Kidney (tissue), 13 donors: ENCODE measurements at regions not wholly inside any gene's neighbourhood (a gene's known extent, or its start where the extent isn't known, plus 50 kb on each side); places are given as distances from the start of the nearest gene placed in this dataset.

Experiments used
- DNase-seq, 5 donors: peaks; one replicate each; pipeline ENCODE4 v3.0.0-alpha.2; 2013 to 2020
- FAIRE-seq: peaks from 2 replicates; lab custom pipeline; 2012; peaks lifted over from hg19 to GRCh38; lab: Jason Lieb, UNC
- H3K27ac ChIP-seq, 2 donors: one replicate each; pipeline ENCODE4 v1.7.0; 2013; ENCODE audit warnings: low read depth in 2 of 2, low read length in 2 of 2, inconsistent platforms in 1 of 2
- H3K27me3 ChIP-seq: one replicate; pipeline ENCODE4 v1.7.1; 2013; ENCODE audit warnings: low read length, inconsistent platforms; ENCODE audit not compliant: control insufficient read depth, insufficient read depth
- H3K36me3 ChIP-seq, 3 donors: one replicate each; pipeline versions ENCODE4 v1.7.0 to v1.7.1; 2013; ENCODE audit warnings: low read length in 3 of 3, control low read depth in 1 of 3, inconsistent platforms in 1 of 3; ENCODE audit not compliant: insufficient read depth in 3 of 3, control insufficient read depth in 2 of 3
- H3K4me1 ChIP-seq, 3 donors: one replicate each; pipeline versions ENCODE4 v1.7.0 to v1.7.1; 2013; ENCODE audit warnings: low read length in 3 of 3, inconsistent platforms in 1 of 3, low read depth in 1 of 3; ENCODE audit not compliant: control insufficient read depth in 2 of 3, insufficient read depth in 2 of 3
- H3K4me3 ChIP-seq, 3 donors: one replicate each; pipeline versions ENCODE4 v1.7.0 to v1.8.1; 2013; ENCODE audit warnings: low read length in 3 of 3, control low read depth in 1 of 3, inconsistent platforms in 1 of 3
- H3K9ac ChIP-seq, 3 donors: one replicate each; pipeline versions ENCODE4 v1.7.0 to v1.7.1; 2013; ENCODE audit warnings: low read length in 3 of 3, control low read depth in 1 of 3, inconsistent platforms in 1 of 3
- H3K9me3 ChIP-seq, 3 donors: one replicate each; pipeline versions ENCODE4 v1.7.0 to v1.7.1; 2013; ENCODE audit warnings: low read length in 3 of 3, control low read depth in 1 of 3, inconsistent platforms in 1 of 3; ENCODE audit not compliant: control insufficient read depth in 2 of 3, insufficient read depth in 1 of 3
- intact Hi-C: fragments of 100-400 bp; cut with DNase I; formaldehyde crosslinking; loops from one replicate; pipeline ENCODE4 v1.11.1; 2022
- TF ChIP-seq, protein P1 (sequence below): IDR thresholded peaks from 3 replicates; pipeline ENCODE4 v1.5.1; 2012; ENCODE audit warnings: mild to moderate bottlenecking, moderate library complexity, borderline replicate concordance; ENCODE audit not compliant: insufficient read depth; ENCODE audit errors: extremely low read depth
- donor health status: control.
- donor health status: control.
- donor health status: control.
- donor health status: control.
- donor health status: control.
- donor health status: DM: yes; HTN: yes; CAD: no.
- donor health status: Normal renal cell carcinoma (clear cell type).

DNA sequence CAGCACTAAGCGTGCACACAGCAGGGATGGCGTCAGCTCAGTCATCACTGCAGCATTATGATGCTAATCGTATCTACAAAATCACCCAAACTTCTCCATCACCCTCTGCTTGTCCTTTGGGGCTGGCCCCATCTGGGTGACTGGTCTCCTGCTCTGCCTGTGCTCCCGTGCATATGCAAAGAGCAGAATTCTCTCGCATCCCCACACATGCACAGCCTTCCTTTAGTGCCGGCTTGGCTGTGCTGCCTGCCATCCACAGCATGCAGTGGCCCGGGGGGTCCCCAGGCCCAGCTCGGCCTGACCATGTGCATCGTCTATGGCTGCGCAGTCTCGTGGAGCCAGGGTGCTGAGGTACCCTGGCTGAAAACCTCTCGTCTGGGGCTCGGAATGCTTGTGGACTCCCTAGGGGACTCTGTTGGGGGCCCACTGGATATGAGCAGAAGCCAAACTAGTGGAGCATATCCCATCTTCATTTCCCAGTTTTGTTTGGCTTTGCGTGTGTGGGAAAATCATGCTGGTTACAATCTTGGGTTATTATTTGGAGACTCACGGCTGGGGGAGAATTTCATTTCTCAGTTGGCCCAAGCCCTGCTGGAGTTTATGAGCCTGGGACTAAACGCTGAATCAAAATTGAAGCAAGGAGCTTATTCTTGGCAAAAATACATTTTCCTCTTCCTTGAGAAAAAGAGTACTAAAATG is 70.9 kb upstream of the HS6ST1 start:
- TF ChIP-seq, protein P1, sequence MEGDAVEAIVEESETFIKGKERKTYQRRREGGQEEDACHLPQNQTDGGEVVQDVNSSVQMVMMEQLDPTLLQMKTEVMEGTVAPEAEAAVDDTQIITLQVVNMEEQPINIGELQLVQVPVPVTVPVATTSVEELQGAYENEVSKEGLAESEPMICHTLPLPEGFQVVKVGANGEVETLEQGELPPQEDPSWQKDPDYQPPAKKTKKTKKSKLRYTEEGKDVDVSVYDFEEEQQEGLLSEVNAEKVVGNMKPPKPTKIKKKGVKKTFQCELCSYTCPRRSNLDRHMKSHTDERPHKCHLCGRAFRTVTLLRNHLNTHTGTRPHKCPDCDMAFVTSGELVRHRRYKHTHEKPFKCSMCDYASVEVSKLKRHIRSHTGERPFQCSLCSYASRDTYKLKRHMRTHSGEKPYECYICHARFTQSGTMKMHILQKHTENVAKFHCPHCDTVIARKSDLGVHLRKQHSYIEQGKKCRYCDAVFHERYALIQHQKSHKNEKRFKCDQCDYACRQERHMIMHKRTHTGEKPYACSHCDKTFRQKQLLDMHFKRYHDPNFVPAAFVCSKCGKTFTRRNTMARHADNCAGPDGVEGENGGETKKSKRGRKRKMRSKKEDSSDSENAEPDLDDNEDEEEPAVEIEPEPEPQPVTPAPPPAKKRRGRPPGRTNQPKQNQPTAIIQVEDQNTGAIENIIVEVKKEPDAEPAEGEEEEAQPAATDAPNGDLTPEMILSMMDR: no peak
- H3K4me1 ChIP-seq: no peaks in the 10 kb centered on the region
- H3K36me3 ChIP-seq: no peaks in the 10 kb centered on the region
- no peak overlapping the region for H3K4me3 ChIP-seq
- no peak overlapping the region for H3K9ac ChIP-seq
- no peaks in the 10 kb centered on the region for H3K27me3 ChIP-seq
- FAIRE-seq: no peak
- intact Hi-C loops: no loop called here
- peak in 1 of 5 donors; percentile 41 for DNase-seq
- no peaks in the 10 kb centered on the region for H3K9me3 ChIP-seq
- H3K27ac ChIP-seq: no peak overlapping the region

- DNase-seq (peak in 2 of 5 donors; percentile 49 to 50), FAIRE-seq (no peak)
- Histone ChIP-seq H3K9me3 (no peaks in the 10 kb centered on the region), H3K36me3 (no peaks in the 10 kb centered on the region), H3K4me1 (peaks cover 0 to under 1% (median 0%) of the 10 kb centered on the region in 3 donors), H3K27ac (no peak overlapping the region), H3K4me3 (no peak overlapping the region), H3K9ac (no peak overlapping the region), H3K27me3 (no peaks in the 10 kb centered on the region)
- TF ChIP-seq, protein P1: no peak
- intact Hi-C loops: no loop called here
These were observed 71.8 kb upstream of the HS6ST1 start for GRCh38 chr2:128390256-128390990.

DNA sequence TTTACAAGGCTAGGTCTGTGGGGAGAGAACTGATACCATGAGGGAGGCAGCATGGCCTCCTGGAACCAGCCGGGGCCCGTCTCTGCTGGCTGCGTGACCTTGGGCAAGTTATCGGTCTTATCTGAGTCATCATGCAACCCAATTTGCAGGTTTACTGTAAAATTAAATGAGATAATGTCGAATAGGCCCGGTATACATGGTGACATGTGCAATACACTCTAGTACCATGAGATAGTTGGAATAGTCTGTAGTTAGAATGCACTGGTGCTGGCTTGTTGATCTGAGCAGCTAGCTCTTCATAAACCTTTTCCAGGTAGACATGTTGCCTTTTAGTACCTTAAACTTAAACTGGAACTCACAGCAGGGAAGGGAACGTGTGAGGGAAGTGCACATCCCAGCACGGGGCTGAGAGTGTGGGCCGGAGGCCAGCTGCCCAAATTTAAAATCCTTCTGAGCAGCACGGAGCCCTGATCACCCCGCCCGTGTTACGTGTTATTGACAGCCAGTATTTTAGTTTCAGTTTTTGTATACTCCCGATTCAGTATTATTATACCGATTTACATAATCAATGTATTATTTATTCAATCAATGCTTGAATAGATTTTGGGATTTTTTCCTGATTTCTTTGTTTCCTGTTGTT is 72.4 kb upstream of the HS6ST1 start:
- Histone ChIP-seq H3K4me1 (peaks cover 0 to 8% (median 0%) of the 10 kb centered on the region in 3 donors), H3K9me3 (no peaks in the 10 kb centered on the region), H3K9ac (no peak overlapping the region), H3K4me3 (no peak overlapping the region), H3K27ac (no peak overlapping the region), H3K36me3 (no peaks in the 10 kb centered on the region), H3K27me3 (no peaks in the 10 kb centered on the region)
- intact Hi-C loops: no loop called here
- peak in 2 of 5 donors; percentile 30 to 32 for DNase-seq
- TF ChIP-seq, protein P1: no peak
- no peak for FAIRE-seq
